GM23338 (cell line): ENCODE measurements at regions not wholly inside any gene's neighbourhood (a gene's known extent, or its start where the extent isn't known, plus 50 kb on each side); places are given as distances from the start of the nearest gene placed in this dataset.

ENCODE experiments used
- EZH2 ChIP-seq: fragments of 200-600 bp; sonication (generic); IDR thresholded peaks from one replicate; pipeline ENCODE4 v1.8.0; 2017; ENCODE audit warnings: antibody characterized with exemption, mild to moderate bottlenecking, low read depth; ENCODE audit not compliant: unreplicated experiment
- JUNB ChIP-seq: IDR thresholded peaks from one replicate; pipeline ENCODE4 v1.6.1; 2016; ENCODE audit warnings: antibody characterized with exemption; ENCODE audit not compliant: unreplicated experiment
- NANOG ChIP-seq: IDR thresholded peaks from 2 replicates; pipeline ENCODE4 v1.6.1; 2016; ENCODE audit warnings: antibody characterized with exemption, borderline replicate concordance
- POLR2AphosphoS5 ChIP-seq: IDR thresholded peaks from 2 replicates; pipeline ENCODE4 v1.6.1; 2016; ENCODE audit warnings: antibody characterized with exemption, low read depth
- TF ChIP-seq, protein P1 (sequence below), 2 experiments: fragments of 200-600 bp in 1 of 2; sonication (generic) in 1 of 2; conservative IDR thresholded peaks; 2 replicates each; pipeline versions ENCODE4 v1.5.1 to v1.6.1; 2016 to 2017; ENCODE audit warnings: antibody characterized with exemption in 2 of 2, low read depth in 2 of 2, mild to moderate bottlenecking in 2 of 2, moderate library complexity in 1 of 2
- TF ChIP-seq, protein P2 (sequence below): IDR thresholded peaks from 2 replicates; pipeline ENCODE4 v1.6.1; 2016; ENCODE audit warnings: antibody characterized with exemption

DNA sequence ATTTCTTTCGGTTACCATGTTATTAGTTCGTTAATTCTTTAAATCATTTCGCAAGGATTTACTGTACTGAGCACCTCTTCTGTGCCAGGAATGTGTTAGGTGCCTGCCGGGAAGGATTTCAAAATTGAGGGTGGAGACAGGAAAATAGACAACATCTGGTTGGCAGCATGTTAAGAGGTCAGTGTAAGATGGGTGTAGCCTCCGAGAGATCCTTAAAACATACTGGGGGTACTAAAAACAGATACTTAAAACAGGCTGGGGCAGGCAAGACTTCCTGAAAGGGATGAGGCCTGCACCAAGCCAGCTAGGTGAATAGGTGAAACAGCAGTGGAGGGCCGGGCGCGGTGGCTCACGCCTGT, 178.0 kb upstream of the SGK1 start:
- TF ChIP-seq POLR2AphosphoS5 (no peak), NANOG (no peak), EZH2 (no peak), JUNB (no peak)
- TF ChIP-seq, protein P1, sequence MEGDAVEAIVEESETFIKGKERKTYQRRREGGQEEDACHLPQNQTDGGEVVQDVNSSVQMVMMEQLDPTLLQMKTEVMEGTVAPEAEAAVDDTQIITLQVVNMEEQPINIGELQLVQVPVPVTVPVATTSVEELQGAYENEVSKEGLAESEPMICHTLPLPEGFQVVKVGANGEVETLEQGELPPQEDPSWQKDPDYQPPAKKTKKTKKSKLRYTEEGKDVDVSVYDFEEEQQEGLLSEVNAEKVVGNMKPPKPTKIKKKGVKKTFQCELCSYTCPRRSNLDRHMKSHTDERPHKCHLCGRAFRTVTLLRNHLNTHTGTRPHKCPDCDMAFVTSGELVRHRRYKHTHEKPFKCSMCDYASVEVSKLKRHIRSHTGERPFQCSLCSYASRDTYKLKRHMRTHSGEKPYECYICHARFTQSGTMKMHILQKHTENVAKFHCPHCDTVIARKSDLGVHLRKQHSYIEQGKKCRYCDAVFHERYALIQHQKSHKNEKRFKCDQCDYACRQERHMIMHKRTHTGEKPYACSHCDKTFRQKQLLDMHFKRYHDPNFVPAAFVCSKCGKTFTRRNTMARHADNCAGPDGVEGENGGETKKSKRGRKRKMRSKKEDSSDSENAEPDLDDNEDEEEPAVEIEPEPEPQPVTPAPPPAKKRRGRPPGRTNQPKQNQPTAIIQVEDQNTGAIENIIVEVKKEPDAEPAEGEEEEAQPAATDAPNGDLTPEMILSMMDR (conservative IDR thresholded peaks at IDR 0.05; ENCODE audit: low read depth in 2 of 2): no peak
- TF ChIP-seq, protein P2, sequence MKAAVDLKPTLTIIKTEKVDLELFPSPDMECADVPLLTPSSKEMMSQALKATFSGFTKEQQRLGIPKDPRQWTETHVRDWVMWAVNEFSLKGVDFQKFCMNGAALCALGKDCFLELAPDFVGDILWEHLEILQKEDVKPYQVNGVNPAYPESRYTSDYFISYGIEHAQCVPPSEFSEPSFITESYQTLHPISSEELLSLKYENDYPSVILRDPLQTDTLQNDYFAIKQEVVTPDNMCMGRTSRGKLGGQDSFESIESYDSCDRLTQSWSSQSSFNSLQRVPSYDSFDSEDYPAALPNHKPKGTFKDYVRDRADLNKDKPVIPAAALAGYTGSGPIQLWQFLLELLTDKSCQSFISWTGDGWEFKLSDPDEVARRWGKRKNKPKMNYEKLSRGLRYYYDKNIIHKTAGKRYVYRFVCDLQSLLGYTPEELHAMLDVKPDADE: no peak
